Brain microvascular endothelial cell (primary cell): ENCODE measurements at regions not wholly inside any gene's neighbourhood (a gene's known extent, or its start where the extent isn't known, plus 50 kb on each side); places are given as distances from the start of the nearest gene placed in this dataset.

Experiments
- DNase-seq: peaks from one replicate; pipeline ENCODE4 v3.0.0-alpha.2; 2020
- H3K27ac ChIP-seq: fragments of 250-450 bp; sonication (Bioruptor Pico); 2 replicates; pipeline ENCODE4 v1.5.1; 2020; ENCODE audit warnings: mild to moderate bottlenecking, moderate library complexity
- H3K27me3 ChIP-seq: fragments of 250-450 bp; sonication (Bioruptor Pico); replicated peaks from 2 replicates; pipeline ENCODE4 v1.5.1; 2020; ENCODE audit warnings: mild to moderate bottlenecking
- H3K36me3 ChIP-seq: fragments of 250-450 bp; sonication (Bioruptor Pico); replicated peaks from 2 replicates; pipeline ENCODE4 v1.5.1; 2020; ENCODE audit warnings: mild to moderate bottlenecking
- H3K4me3 ChIP-seq: 2 replicates; pipeline ENCODE4 v1.5.1; 2011; ENCODE audit warnings: low read depth, mild to moderate bottlenecking, control low read depth, low read length, moderate library complexity
- in situ Hi-C: cut with HindIII; loops from 2 replicates; pipeline ENCODE4 v1.10.0; 2017; ENCODE audit warnings: low sequenced_read_pairs, low pct_ligation_motif_present
- TF ChIP-seq, protein P1 (sequence below): IDR thresholded peaks from 2 replicates; pipeline ENCODE4 v1.5.1; 2011; ENCODE audit warnings: low read depth, mild to moderate bottlenecking, moderate library complexity, low read length, control low read depth, inconsistent platforms; ENCODE audit errors: missing control alignments

DNA sequence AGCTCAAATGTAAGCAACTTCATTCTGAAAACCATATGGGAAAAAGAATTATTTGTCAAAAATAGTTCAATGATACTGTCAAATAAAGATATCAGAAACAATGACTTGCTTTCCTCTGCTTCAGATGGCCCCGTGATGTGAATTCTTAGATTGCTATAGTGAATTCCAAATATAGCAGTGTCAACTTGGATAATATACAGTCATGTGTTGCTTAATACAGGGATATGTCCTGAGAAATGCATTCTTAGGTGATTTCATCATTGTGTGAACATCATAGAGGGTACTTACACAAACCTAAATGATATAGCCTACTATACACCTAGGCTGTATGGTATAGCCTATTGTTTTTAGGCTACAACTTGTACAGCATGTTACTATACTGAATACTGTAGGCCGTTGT is 108.7 kb upstream of the MIS18BP1 start:
- Histone ChIP-seq H3K27ac (no peak overlapping the region), H3K4me3 (no peak overlapping the region), H3K27me3 (no peaks in the 10 kb centered on the region), H3K36me3 (no peaks in the 10 kb centered on the region)
- DNase-seq = no peak
- TF ChIP-seq, protein P1, sequence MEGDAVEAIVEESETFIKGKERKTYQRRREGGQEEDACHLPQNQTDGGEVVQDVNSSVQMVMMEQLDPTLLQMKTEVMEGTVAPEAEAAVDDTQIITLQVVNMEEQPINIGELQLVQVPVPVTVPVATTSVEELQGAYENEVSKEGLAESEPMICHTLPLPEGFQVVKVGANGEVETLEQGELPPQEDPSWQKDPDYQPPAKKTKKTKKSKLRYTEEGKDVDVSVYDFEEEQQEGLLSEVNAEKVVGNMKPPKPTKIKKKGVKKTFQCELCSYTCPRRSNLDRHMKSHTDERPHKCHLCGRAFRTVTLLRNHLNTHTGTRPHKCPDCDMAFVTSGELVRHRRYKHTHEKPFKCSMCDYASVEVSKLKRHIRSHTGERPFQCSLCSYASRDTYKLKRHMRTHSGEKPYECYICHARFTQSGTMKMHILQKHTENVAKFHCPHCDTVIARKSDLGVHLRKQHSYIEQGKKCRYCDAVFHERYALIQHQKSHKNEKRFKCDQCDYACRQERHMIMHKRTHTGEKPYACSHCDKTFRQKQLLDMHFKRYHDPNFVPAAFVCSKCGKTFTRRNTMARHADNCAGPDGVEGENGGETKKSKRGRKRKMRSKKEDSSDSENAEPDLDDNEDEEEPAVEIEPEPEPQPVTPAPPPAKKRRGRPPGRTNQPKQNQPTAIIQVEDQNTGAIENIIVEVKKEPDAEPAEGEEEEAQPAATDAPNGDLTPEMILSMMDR = no peak
- in situ Hi-C loops = no loop called here

DNA sequence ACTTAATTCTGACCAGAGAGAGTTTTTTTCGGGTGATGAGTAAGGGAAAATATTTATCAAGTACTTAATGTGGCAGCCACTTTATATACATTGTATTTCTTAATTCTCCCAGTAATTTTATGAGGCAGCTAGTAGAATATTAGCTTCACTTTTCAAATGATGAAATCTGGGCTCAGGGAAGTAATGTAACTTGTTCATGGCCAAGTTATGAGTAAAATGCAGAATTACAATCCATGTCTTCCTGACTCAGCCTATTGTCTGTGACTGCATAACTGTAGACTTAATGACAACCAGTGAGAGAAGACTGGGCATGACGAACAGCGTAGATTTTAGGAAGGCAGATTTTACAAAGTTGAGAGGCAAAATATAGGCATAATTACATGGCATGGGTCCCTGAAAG is 106.7 kb upstream of the MIS18BP1 start:
- DNase-seq = no peak

DNA sequence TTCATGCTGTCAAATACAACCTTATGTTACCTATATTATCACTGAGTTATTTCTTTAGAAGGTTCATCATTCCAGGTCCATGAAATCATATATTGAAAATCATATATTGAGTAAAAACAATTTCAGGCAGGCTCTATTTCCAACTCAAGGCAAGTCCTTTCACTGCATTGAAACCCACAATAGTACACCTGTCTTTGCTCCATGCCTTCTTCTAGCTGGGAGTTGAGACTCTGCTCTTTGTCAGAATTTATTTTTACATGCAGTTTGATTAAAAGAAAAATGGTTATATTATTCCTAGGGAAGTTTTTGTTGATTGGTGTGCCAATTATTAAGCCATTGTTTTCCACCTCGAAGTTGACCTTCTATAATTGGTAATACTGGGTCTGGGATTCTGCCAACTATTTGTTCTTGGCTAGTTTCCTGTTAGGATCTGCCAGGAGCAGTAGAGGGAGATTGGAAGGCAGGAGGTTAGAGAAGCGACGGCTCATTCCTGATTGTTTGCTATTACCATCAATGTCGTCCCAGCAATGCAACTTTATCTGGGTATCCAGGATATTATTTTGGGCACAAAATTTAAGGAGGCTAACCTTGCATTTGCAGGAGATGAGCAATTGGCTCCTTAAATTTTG is 79.5 kb upstream of the MIS18BP1 start:
- TF ChIP-seq, protein P1 = no peak
- Histone ChIP-seq H3K27ac (no peak overlapping the region), H3K36me3 (no peaks in the 10 kb centered on the region), H3K27me3 (no peaks in the 10 kb centered on the region), H3K4me3 (no peak overlapping the region)
- in situ Hi-C loops = no loop called here
- no peak for DNase-seq

More for the DNA sequence above, 106.7 kb upstream of the MIS18BP1 start:
- TF ChIP-seq, protein P1 = no peak
- in situ Hi-C loops = no loop called here
- Histone ChIP-seq H3K27ac (no peak overlapping the region), H3K36me3 (no peaks in the 10 kb centered on the region), H3K27me3 (no peaks in the 10 kb centered on the region), H3K4me3 (no peak overlapping the region)

DNA sequence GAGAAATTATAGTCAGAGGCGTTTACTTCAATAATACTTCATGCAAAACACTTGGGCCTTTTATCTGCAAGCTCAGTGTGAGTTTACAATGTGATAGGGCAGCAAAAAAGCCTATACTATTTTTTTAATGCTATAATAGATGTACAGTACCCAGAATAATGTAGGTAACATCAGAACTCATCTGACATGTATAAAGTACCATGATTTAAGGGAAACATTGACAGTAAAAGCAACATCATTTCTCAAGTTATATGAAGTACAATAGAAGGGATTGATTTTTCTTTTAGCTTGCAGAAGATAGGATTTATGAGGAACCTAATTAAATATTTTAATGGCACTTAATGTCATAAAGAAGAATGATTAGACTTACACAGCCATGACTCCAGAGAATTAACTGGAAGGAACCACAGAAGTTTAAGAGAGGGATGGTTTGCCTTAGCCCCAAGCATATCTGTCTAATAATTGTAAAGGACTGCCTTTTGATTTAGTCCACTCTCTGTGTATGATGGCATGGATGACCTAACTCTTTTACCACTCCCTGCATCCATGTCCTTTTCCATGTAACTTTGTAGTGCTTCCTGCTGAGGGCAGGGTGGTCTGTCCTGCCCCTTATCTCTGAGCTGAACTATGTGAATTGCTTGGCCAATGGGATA is 55.9 kb upstream of the MIS18BP1 start:
- in situ Hi-C loops = no loop called here
- H3K27ac ChIP-seq = no peak overlapping the region

More for the DNA sequence above, 55.9 kb upstream of the MIS18BP1 start:
- no peak overlapping the region for H3K4me3 ChIP-seq
- H3K36me3 ChIP-seq = no peaks in the 10 kb centered on the region
- TF ChIP-seq, protein P1 = no peak
- H3K27me3 ChIP-seq = no peaks in the 10 kb centered on the region
- no peak for DNase-seq
